GM21786 (cell line): ENCODE measurements at regions not wholly inside any gene's neighbourhood (a gene's known extent, or its start where the extent isn't known, plus 50 kb on each side); places are given as distances from the start of the nearest gene placed in this dataset.
"Not testable (repeated sequence)": the region's sequence is repeated elsewhere in the genome, so short reads cannot be mapped to it uniquely, and the experiment has no call there.

Experiments used
- ATAC-seq: cut with Tn5 transposase; IDR thresholded peaks from one replicate; pipeline ENCODE4 v1.9.1; 2021; ENCODE audit not compliant: unreplicated experiment

- no peak for ATAC-seq
Measured at GRCh38 chr1:189656628-189657530, 820.8 kb downstream of the BRINP3 start.

GRCh38 chr1:189657715-189658114 lies 819.9 kb downstream of the BRINP3 start:
- ATAC-seq: no peak

- no peak for ATAC-seq
Measured at GRCh38 chr1:189658381-189658780, 819.3 kb downstream of the BRINP3 start.

- no peak for ATAC-seq
Measured at GRCh38 chr1:189659731-189660130, 817.9 kb downstream of the BRINP3 start.

GRCh38 chr1:189662190-189662589 lies 815.5 kb downstream of the BRINP3 start:
- ATAC-seq: no peak

GRCh38 chr1:189669846-189670245 lies 807.8 kb downstream of the BRINP3 start:
- ATAC-seq: no peak

GRCh38 chr1:189673217-189673616 lies 804.4 kb downstream of the BRINP3 start:
- no peak for ATAC-seq

GRCh38 chr1:189675712-189676244 lies 801.9 kb downstream of the BRINP3 start:
- no peak for ATAC-seq

GRCh38 chr1:189678779-189679178 lies 798.9 kb downstream of the BRINP3 start:
- ATAC-seq: no peak

- peak; percentile 84 for ATAC-seq
Measured at GRCh38 chr1:189681252-189681919, 796.3 kb downstream of the BRINP3 start.

- ATAC-seq: no peak
Measured at GRCh38 chr1:189682591-189682990, 795.1 kb downstream of the BRINP3 start.

- ATAC-seq: no peak
Measured at GRCh38 chr1:189686288-189686687, 791.4 kb downstream of the BRINP3 start.

- no peak for ATAC-seq
Measured at GRCh38 chr1:189693140-189693539, 784.5 kb downstream of the BRINP3 start.

GRCh38 chr1:189696297-189696696 lies 781.4 kb downstream of the BRINP3 start:
- ATAC-seq: no peak

- no peak for ATAC-seq
Measured at GRCh38 chr1:189697113-189697512, 780.6 kb downstream of the BRINP3 start.

- no peak for ATAC-seq
Measured at GRCh38 chr1:189701606-189702005, 776.1 kb downstream of the BRINP3 start.

- ATAC-seq: no peak
Measured at GRCh38 chr1:189706594-189706993, 771.1 kb downstream of the BRINP3 start.

- ATAC-seq: no peak
Measured at GRCh38 chr1:189708674-189709073, 769.0 kb downstream of the BRINP3 start.

- ATAC-seq: not testable (repeated sequence)
Measured at GRCh38 chr1:189718147-189718795, 759.4 kb downstream of the BRINP3 start.

GRCh38 chr1:189726806-189727205 lies 750.9 kb downstream of the BRINP3 start:
- ATAC-seq: no peak

- no peak for ATAC-seq
Measured at GRCh38 chr1:189751311-189751710, 726.4 kb downstream of the BRINP3 start.
